ENCODE measurements at regions not wholly inside any gene's neighbourhood (a gene's known extent, or its start where the extent isn't known, plus 50 kb on each side); places are given as distances from the start of the nearest gene placed in this dataset.
A peak's percentile ranks its signal among the peaks of the same experiment; 100 is the strongest.

DNA sequence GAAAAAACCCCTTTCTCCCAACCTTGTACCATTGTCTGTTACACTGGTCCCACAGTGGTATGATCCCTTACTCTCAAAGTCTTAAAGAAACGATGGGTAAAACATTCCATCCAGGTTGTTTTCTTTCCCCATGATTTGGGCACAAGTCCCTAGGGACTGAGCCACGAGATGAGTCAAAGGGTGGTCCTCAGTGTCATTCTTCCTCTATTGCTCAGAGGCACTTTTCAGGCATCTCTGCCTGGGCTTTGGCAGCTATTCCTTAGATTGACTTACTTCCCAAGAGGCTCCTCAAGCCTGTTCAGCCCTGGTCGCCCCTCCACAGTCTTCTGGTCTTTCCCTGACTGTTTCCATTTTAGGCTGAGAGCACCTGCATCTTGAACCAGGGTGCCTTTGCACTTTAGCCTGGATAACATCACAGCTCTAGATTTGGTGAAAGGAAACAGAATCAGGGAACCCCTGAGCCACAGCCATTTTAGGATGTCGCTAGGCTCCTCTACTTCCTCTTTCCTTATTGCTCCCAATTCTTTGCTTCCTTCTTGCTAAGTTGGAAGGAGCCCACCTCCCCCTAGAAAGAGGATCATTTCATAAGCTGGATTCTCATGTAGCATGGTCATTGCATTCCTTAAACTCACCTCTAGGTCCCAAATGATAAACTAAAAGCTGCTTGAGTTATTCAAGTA, 131.0 kb upstream of the TPRG1 start:
- Mint-ChIP-seq H3K4me3 (no peak overlapping the region), H3K27ac (no peak overlapping the region), H3K36me3 (no peaks in the 10 kb centered on the region), H3K4me1 (no peaks in the 10 kb centered on the region), H3K9me3 (peaks cover 14% of the 10 kb centered on the region), H3K27me3 (ENCODE audit: low read depth) (no peaks in the 10 kb centered on the region)
- no peak for TF ChIP-seq CTCF (IDR thresholded peaks at IDR 0.05; ENCODE audit: unreplicated experiment)
- no peak for DNase-seq (ENCODE audit: low spot score in 2 of 2, unreplicated experiment in 2 of 2)

- H3K27me3 Mint-ChIP-seq (ENCODE audit: low read depth), result no peaks in the 10 kb centered on the region
- no peaks in the 10 kb centered on the region for H3K4me1 Mint-ChIP-seq
Observed at GRCh38 chr3:189041482-189042090, 130.2 kb upstream of the TPRG1 start.

GRCh38 chr3:189042832-189043231, 128.9 kb upstream of the TPRG1 start:
- Mint-ChIP-seq H3K36me3 (no peaks in the 10 kb centered on the region), H3K4me3 (no peak overlapping the region), H3K27me3 (ENCODE audit: low read depth) (no peaks in the 10 kb centered on the region)

More at GRCh38 chr3:189041482-189042090, 130.2 kb upstream of the TPRG1 start:
- DNase-seq (ENCODE audit: low spot score in 2 of 2, unreplicated experiment in 2 of 2), result no peak
- no peaks in the 10 kb centered on the region for H3K36me3 Mint-ChIP-seq
- peaks cover 8% of the 10 kb centered on the region for H3K9me3 Mint-ChIP-seq
- no peak overlapping the region for H3K27ac Mint-ChIP-seq
- no peak overlapping the region for H3K4me3 Mint-ChIP-seq
- TF ChIP-seq CTCF (IDR thresholded peaks at IDR 0.05; ENCODE audit: unreplicated experiment), result peak; percentile 40

GRCh38 chr3:189049458-189050236, 122.1 kb upstream of the TPRG1 start:
- TF ChIP-seq CTCF (IDR thresholded peaks at IDR 0.05; ENCODE audit: unreplicated experiment), result no peak
- H3K27ac Mint-ChIP-seq, result no peak overlapping the region
- H3K27me3 Mint-ChIP-seq (ENCODE audit: low read depth), result no peaks in the 10 kb centered on the region
- H3K4me1 Mint-ChIP-seq, result no peaks in the 10 kb centered on the region
- DNase-seq (ENCODE audit: low spot score in 2 of 2, unreplicated experiment in 2 of 2), result no peak
- no peak overlapping the region for H3K4me3 Mint-ChIP-seq
- peaks cover 43% of the 10 kb centered on the region for H3K9me3 Mint-ChIP-seq
- H3K36me3 Mint-ChIP-seq, result no peaks in the 10 kb centered on the region

More at GRCh38 chr3:189042832-189043231, 128.9 kb upstream of the TPRG1 start:
- H3K27ac Mint-ChIP-seq, result no peak overlapping the region
- peaks cover 7% of the 10 kb centered on the region for H3K9me3 Mint-ChIP-seq
- no peak for TF ChIP-seq CTCF (IDR thresholded peaks at IDR 0.05; ENCODE audit: unreplicated experiment)
- no peak for DNase-seq (ENCODE audit: low spot score in 2 of 2, unreplicated experiment in 2 of 2)
- no peaks in the 10 kb centered on the region for H3K4me1 Mint-ChIP-seq

DNA sequence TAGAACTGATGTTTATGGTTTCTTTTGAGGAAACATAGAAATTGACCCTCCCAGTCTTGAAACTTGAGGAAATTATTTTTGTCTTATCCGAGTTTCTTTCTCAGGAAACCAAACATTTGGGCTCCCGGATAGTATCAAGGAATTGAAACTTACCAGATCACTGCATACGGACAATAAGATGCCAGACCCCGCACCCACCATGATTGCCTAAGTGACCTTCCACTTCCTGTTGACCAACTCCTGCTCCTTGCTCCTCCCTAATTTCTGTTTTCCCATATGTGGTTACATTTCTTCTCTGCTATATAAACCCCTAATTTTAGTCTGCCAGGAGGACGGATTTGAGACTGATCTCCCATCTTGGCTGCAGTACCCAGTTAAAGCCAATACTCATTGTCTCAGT, 118.4 kb upstream of the TPRG1 start:
- no peaks in the 10 kb centered on the region for H3K27me3 Mint-ChIP-seq (ENCODE audit: low read depth)
- no peak overlapping the region for H3K27ac Mint-ChIP-seq
- no peak for TF ChIP-seq CTCF (IDR thresholded peaks at IDR 0.05; ENCODE audit: unreplicated experiment)
- peaks cover 43% of the 10 kb centered on the region for H3K9me3 Mint-ChIP-seq
- no peaks in the 10 kb centered on the region for H3K36me3 Mint-ChIP-seq
- H3K4me1 Mint-ChIP-seq, result no peaks in the 10 kb centered on the region
- H3K4me3 Mint-ChIP-seq, result no peak overlapping the region
- DNase-seq (ENCODE audit: low spot score in 2 of 2, unreplicated experiment in 2 of 2), result no peak
